IMR-90 (cell line): ENCODE measurements at regions not wholly inside any gene's neighbourhood (a gene's known extent, or its start where the extent isn't known, plus 50 kb on each side); places are given as distances from the start of the nearest gene placed in this dataset.
"Not testable (repeated sequence)": the region's sequence is repeated elsewhere in the genome, so short reads cannot be mapped to it uniquely, and the experiment has no call there.

Experiments used
- ATAC-seq: fragments of 200-7000 bp; cut with Tn5 transposase; 2 replicates; pipeline ENCODE4 v1.9.1; 2020; ENCODE audit warnings: low read depth, mild to moderate bottlenecking, moderate library complexity
- BruUV-seq: library from RNA; stranded (reverse); fragments of 400-500 nt; replicated peaks from 2 replicates; lab custom pipeline; 2021; lab: Mats Ljungman, UMichigan
- CTCF ChIA-PET: fragments of 300-600 bp; formaldehyde crosslinking; extraction: SDS; loops from one replicate; lab custom pipeline; 2021; ENCODE audit warnings: antibody characterized with exemption; lab: Yijun Ruan, JAX
- POLR2A ChIA-PET: fragments of 300-600 bp; sonication (Branson Sonifier 250); formaldehyde crosslinking; loops from one replicate; lab custom pipeline; 2022; ENCODE audit warnings: antibody characterized with exemption; ENCODE audit not compliant: unreplicated experiment; lab: Charles Lee
- DNase-seq: peaks from one replicate; pipeline ENCODE4 v3.0.0; 2013
- H2AFZ ChIP-seq: replicated peaks from 2 replicates; pipeline ENCODE3; 2013; ENCODE audit warnings: low read length, mild to moderate bottlenecking; ENCODE audit not compliant: poor library complexity
- H2AK5ac ChIP-seq: 2 replicates; pipeline ENCODE4 v1.6.1; 2013; ENCODE audit warnings: low read depth, low read length, inconsistent platforms
- H2AK9ac ChIP-seq: replicated peaks from 2 replicates; pipeline ENCODE3; 2013; ENCODE audit warnings: mild to moderate bottlenecking, low read depth, low read length, moderate library complexity; ENCODE audit not compliant: poor library complexity
- H2BK120ac ChIP-seq: 2 replicates; pipeline ENCODE4 v1.6.1; 2013; ENCODE audit warnings: low read depth, low read length, inconsistent platforms
- H2BK15ac ChIP-seq: 3 replicates; pipeline ENCODE4 v1.6.1; 2013; ENCODE audit warnings: low read depth, low read length, inconsistent platforms
- H2BK20ac ChIP-seq: 2 replicates; pipeline ENCODE4 v1.6.1; 2013; ENCODE audit warnings: low read depth, mild to moderate bottlenecking, inconsistent platforms, low read length, moderate library complexity
- H2BK5ac ChIP-seq: 2 replicates; pipeline ENCODE4 v1.6.1; 2013; ENCODE audit warnings: mild to moderate bottlenecking, low read depth, low read length, inconsistent platforms; ENCODE audit not compliant: poor library complexity, severe bottlenecking
- H3K14ac ChIP-seq: replicated peaks from 2 replicates; pipeline ENCODE4 v1.6.1; 2013; ENCODE audit warnings: low read depth, low read length, inconsistent platforms
- H3K18ac ChIP-seq: 2 replicates; pipeline ENCODE4 v1.6.1; 2013; ENCODE audit warnings: low read depth, low read length, control low read depth
- H3K23ac ChIP-seq: 2 replicates; pipeline ENCODE4 v1.6.1; 2013; ENCODE audit warnings: low read depth, low read length, inconsistent platforms
- H3K27ac ChIP-seq: 2 replicates; pipeline ENCODE4 v1.5.1; 2013; ENCODE audit warnings: mild to moderate bottlenecking, control low read depth, low read length; ENCODE audit not compliant: insufficient read depth
- H3K27me3 ChIP-seq: 2 replicates; pipeline ENCODE4 v1.6.1; 2013; ENCODE audit warnings: low read length; ENCODE audit not compliant: control insufficient read depth, insufficient read depth
- H3K36me3 ChIP-seq: 2 replicates; pipeline ENCODE4 v1.6.1; 2013; ENCODE audit warnings: low read length, mixed read lengths; ENCODE audit not compliant: control insufficient read depth, insufficient read depth
- H3K4ac ChIP-seq: 2 replicates; pipeline ENCODE4 v1.6.1; 2013; ENCODE audit warnings: low read depth, low read length, inconsistent platforms
- H3K4me1 ChIP-seq: 2 replicates; pipeline ENCODE4 v1.6.1; 2013; ENCODE audit warnings: low read length, mixed read lengths; ENCODE audit not compliant: control insufficient read depth, insufficient read depth
- H3K4me2 ChIP-seq: 2 replicates; pipeline ENCODE4 v1.6.1; 2013; ENCODE audit warnings: low read depth, mild to moderate bottlenecking, control low read depth, low read length, moderate library complexity
- H3K4me3 ChIP-seq: 2 replicates; pipeline ENCODE4 v1.5.1; 2013; ENCODE audit warnings: low read depth, mild to moderate bottlenecking, control low read depth, low read length, moderate library complexity; ENCODE audit not compliant: insufficient read depth
- H3K56ac ChIP-seq: 2 replicates; pipeline ENCODE4 v1.6.1; 2013; ENCODE audit warnings: low read length, inconsistent platforms; ENCODE audit not compliant: insufficient read depth; ENCODE audit errors: extremely low read depth
- H3K79me1 ChIP-seq, 2 experiments: 2 replicates each; pipeline ENCODE4 v1.6.1; 2013; ENCODE audit warnings: low read length in 2 of 2, inconsistent platforms in 1 of 2, low read depth in 1 of 2
- H3K9ac ChIP-seq: 2 replicates; pipeline ENCODE4 v1.6.1; 2013; ENCODE audit warnings: low read depth, low read length, control low read depth
- H3K9me1 ChIP-seq: 2 replicates; pipeline ENCODE4 v1.6.1; 2013; ENCODE audit warnings: low read length, inconsistent platforms; ENCODE audit not compliant: insufficient read depth
- H3K9me3 ChIP-seq: 2 replicates; pipeline ENCODE4 v1.6.1; 2013; ENCODE audit warnings: low read length; ENCODE audit not compliant: control insufficient read depth, insufficient read depth
- H4K20me1 ChIP-seq: 2 replicates; pipeline ENCODE4 v1.6.1; 2013; ENCODE audit warnings: low read length, inconsistent platforms; ENCODE audit not compliant: insufficient read depth
- H4K5ac ChIP-seq: 2 replicates; pipeline ENCODE4 v1.6.1; 2013; ENCODE audit warnings: mild to moderate bottlenecking, low read depth, low read length, control low read depth
- H4K8ac ChIP-seq, 2 experiments: 2 replicates each; pipeline ENCODE4 v1.6.1; 2013; ENCODE audit warnings: low read depth in 2 of 2, low read length in 2 of 2, control low read depth in 1 of 2, inconsistent platforms in 1 of 2
- H4K91ac ChIP-seq: 2 replicates; pipeline ENCODE4 v1.6.1; 2013; ENCODE audit warnings: low read depth, low read length, inconsistent platforms; ENCODE audit not compliant: insufficient read depth
- WGBS, 2 experiments: methylation state at CpG; one replicate each; pipeline versions ENCODE4 v1.1.5 to v1.1.7; 2013; ENCODE audit warnings: missing lambda C conversion rate in 2 of 2; ENCODE audit not compliant: insufficient read length in 1 of 2; ENCODE audit errors: extremely low coverage in 2 of 2; 5-methylcytosine and 5-hydroxymethylcytosine counted together
- dilution Hi-C: fragments of 300-500 bp; cut with HindIII; formaldehyde crosslinking; loops from one replicate; pipeline ENCODE4 v1.14.3; 2018; ENCODE audit warnings: low sequenced_read_pairs; ENCODE audit not compliant: unreplicated experiment
- in situ Hi-C: fragments of 300-500 bp; cut with MboI; formaldehyde crosslinking; loops from 3 replicates; pipeline ENCODE4 v1.14.3; 2019; ENCODE audit warnings: low sequenced_read_pairs, inconsistent platforms, mixed read lengths
- intact Hi-C: fragments of 100-400 bp; cut with micrococcal nuclease; formaldehyde crosslinking; loops from 2 replicates; pipeline ENCODE4 v1.10.0; 2022

- H3K14ac ChIP-seq, result not testable (repeated sequence)
Observed at GRCh38 chr7:81478201-81478600, 291.6 kb downstream of the HGF start.

More at GRCh38 chr7:81478201-81478600, 291.6 kb downstream of the HGF start:
- H3K9ac ChIP-seq, ATAC-seq, H2BK15ac ChIP-seq, H2AK5ac ChIP-seq, H4K5ac ChIP-seq, BruUV-seq, H3K27ac ChIP-seq, H3K4me3 ChIP-seq, H3K36me3 ChIP-seq, H2BK20ac ChIP-seq, H3K23ac ChIP-seq, H4K91ac ChIP-seq, H3K56ac ChIP-seq, H3K4me2 ChIP-seq, H3K9me1 ChIP-seq, H4K8ac ChIP-seq, intact Hi-C loops, CTCF ChIA-PET, DNase-seq, H2BK120ac ChIP-seq, H2AFZ ChIP-seq, H2BK5ac ChIP-seq, H4K20me1 ChIP-seq, H3K9me3 ChIP-seq, H3K4me1 ChIP-seq, dilution Hi-C loops, H3K79me1 ChIP-seq, H2AK9ac ChIP-seq, POLR2A ChIA-PET, H3K4ac ChIP-seq, H3K18ac ChIP-seq, H3K27me3 ChIP-seq: not testable (repeated sequence)
- in situ Hi-C loops, result loop anchor here (25.0 kb wide), 2 partner anchors 759 to 984 kb away; no protein-coding TSS in a partner anchor
- WGBS, 2 experiments, result 100% methylated on average over 1 of the region's 3 CpGs; no CpG with 5 or more reads in 1 of the 2 experiments
